ENCODE measurements at regions not wholly inside any gene's neighbourhood (a gene's known extent, or its start where the extent isn't known, plus 50 kb on each side); places are given as distances from the start of the nearest gene placed in this dataset.

DNA sequence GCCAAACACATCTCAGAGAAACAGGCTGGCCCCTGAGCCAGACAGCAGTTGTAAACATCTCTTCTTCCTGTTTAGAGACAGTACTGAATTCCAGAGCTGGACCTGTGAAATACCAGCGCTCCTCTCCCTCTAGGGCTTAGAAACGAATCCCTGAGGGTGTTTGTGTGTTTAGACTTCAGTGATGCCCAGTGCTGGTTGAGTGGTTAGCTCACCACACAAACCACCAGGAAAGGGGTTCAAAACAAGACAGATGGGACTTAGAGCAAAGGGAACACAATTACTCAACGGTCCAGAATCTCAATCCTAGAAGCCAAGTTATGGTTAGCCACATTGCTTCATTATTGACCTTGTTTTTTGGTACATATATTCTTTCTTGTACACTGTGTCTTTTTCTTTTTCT, 108.7 kb upstream of the TMEM170B start (continued):
- TF ChIP-seq CENPT (CRISPR knock-in tag; IDR thresholded peaks at IDR 0.05; ENCODE audit: low read depth) (no peak), ATF7-NPFF (CRISPR knock-in tag; IDR thresholded peaks at IDR 0.05; ENCODE audit: low read depth) (no peak), TCF7L2 (IDR thresholded peaks at IDR 0.05; ENCODE audit: low read depth, low read length) (no peak), ZNF501 (CRISPR knock-in tag; IDR thresholded peaks at IDR 0.05) (no peak), ZSCAN21 (CRISPR knock-in tag; IDR thresholded peaks at IDR 0.05; ENCODE audit: borderline replicate concordance) (no peak), HOXA9 (CRISPR knock-in tag; IDR thresholded peaks at IDR 0.05; ENCODE audit: borderline replicate concordance) (no peak), ZFP62 (CRISPR knock-in tag; IDR thresholded peaks at IDR 0.05) (no peak), KLF12 (CRISPR knock-in tag; IDR thresholded peaks at IDR 0.05; ENCODE audit: borderline replicate concordance) (no peak)
- TF ChIP-seq, protein P1, sequence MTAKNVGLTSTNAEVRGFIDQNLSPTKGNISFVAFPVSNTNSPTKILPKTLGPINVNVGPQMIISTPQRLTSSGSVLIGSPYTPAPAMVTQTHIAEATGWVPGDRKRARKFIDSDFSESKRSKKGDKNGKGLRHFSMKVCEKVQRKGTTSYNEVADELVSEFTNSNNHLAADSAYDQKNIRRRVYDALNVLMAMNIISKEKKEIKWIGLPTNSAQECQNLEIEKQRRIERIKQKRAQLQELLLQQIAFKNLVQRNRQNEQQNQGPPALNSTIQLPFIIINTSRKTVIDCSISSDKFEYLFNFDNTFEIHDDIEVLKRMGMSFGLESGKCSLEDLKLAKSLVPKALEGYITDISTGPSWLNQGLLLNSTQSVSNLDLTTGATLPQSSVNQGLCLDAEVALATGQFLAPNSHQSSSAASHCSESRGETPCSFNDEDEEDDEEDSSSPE (CRISPR knock-in tag; IDR thresholded peaks at IDR 0.05), result no peak
- TF ChIP-seq, protein P2, sequence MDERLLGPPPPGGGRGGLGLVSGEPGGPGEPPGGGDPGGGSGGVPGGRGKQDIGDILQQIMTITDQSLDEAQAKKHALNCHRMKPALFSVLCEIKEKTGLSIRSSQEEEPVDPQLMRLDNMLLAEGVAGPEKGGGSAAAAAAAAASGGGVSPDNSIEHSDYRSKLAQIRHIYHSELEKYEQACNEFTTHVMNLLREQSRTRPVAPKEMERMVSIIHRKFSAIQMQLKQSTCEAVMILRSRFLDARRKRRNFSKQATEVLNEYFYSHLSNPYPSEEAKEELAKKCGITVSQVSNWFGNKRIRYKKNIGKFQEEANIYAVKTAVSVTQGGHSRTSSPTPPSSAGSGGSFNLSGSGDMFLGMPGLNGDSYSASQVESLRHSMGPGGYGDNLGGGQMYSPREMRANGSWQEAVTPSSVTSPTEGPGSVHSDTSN (CRISPR knock-in tag; IDR thresholded peaks at IDR 0.05), result no peak
- TF ChIP-seq, protein P3, sequence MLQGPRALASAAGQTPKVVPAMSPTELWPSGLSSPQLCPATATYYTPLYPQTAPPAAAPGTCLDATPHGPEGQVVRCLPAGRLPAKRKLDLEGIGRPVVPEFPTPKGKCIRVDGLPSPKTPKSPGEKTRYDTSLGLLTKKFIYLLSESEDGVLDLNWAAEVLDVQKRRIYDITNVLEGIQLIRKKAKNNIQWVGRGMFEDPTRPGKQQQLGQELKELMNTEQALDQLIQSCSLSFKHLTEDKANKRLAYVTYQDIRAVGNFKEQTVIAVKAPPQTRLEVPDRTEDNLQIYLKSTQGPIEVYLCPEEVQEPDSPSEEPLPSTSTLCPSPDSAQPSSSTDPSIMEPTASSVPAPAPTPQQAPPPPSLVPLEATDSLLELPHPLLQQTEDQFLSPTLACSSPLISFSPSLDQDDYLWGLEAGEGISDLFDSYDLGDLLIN (CRISPR knock-in tag; IDR thresholded peaks at IDR 0.05; ENCODE audit: borderline replicate concordance), result no peak
- TF ChIP-seq, protein P4, sequence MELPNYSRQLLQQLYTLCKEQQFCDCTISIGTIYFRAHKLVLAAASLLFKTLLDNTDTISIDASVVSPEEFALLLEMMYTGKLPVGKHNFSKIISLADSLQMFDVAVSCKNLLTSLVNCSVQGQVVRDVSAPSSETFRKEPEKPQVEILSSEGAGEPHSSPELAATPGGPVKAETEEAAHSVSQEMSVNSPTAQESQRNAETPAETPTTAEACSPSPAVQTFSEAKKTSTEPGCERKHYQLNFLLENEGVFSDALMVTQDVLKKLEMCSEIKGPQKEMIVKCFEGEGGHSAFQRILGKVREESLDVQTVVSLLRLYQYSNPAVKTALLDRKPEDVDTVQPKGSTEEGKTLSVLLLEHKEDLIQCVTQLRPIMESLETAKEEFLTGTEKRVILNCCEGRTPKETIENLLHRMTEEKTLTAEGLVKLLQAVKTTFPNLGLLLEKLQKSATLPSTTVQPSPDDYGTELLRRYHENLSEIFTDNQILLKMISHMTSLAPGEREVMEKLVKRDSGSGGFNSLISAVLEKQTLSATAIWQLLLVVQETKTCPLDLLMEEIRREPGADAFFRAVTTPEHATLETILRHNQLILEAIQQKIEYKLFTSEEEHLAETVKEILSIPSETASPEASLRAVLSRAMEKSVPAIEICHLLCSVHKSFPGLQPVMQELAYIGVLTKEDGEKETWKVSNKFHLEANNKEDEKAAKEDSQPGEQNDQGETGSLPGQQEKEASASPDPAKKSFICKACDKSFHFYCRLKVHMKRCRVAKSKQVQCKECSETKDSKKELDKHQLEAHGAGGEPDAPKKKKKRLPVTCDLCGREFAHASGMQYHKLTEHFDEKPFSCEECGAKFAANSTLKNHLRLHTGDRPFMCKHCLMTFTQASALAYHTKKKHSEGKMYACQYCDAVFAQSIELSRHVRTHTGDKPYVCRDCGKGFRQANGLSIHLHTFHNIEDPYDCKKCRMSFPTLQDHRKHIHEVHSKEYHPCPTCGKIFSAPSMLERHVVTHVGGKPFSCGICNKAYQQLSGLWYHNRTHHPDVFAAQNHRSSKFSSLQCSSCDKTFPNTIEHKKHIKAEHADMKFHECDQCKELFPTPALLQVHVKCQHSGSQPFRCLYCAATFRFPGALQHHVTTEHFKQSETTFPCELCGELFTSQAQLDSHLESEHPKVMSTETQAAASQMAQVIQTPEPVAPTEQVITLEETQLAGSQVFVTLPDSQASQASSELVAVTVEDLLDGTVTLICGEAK (IDR thresholded peaks at IDR 0.05), result no peak
- TF ChIP-seq, protein P4 (CRISPR knock-in tag; IDR thresholded peaks at IDR 0.05), result no peak; the same call in 1 of the 2 replicates

Measured in HepG2 (cell line).